OCI-LY1 (cell line): ENCODE measurements at regions not wholly inside any gene's neighbourhood (a gene's known extent, or its start where the extent isn't known, plus 50 kb on each side); places are given as distances from the start of the nearest gene placed in this dataset.

Experiments
- H2AFZ ChIP-seq: fragments of 200-600 bp; sonication (generic), shearing (Covaris generic); 2 replicates; pipeline ENCODE4 v1.6.0; 2014; ENCODE audit warnings: antibody characterized with exemption, mild to moderate bottlenecking, low read length
- H3F3A ChIP-seq: fragments of 200-600 bp; sonication (generic), shearing (Covaris generic); 2 replicates; pipeline ENCODE4 v1.6.0; 2014; ENCODE audit warnings: mild to moderate bottlenecking, antibody characterized with exemption, low read length, moderate library complexity; ENCODE audit not compliant: insufficient read depth
- H3K27ac ChIP-seq: fragments of 200-600 bp; sonication (generic); 2 replicates; pipeline ENCODE4 v1.5.1; 2014; ENCODE audit warnings: low read length, mixed run types, mild to moderate bottlenecking, low read depth; ENCODE audit not compliant: poor library complexity, severe bottlenecking
- H3K27me3 ChIP-seq: fragments of 200-600 bp; sonication (generic); 2 replicates; pipeline ENCODE4 v1.6.0; 2014; ENCODE audit warnings: antibody characterized with exemption, mild to moderate bottlenecking, low read length, moderate library complexity; ENCODE audit not compliant: insufficient read depth
- H3K36me3 ChIP-seq: fragments of 200-600 bp; sonication (generic); 2 replicates; pipeline ENCODE4 v1.6.1; 2014; ENCODE audit warnings: mild to moderate bottlenecking, antibody characterized with exemption, low read length, moderate library complexity, mixed read lengths; ENCODE audit not compliant: insufficient read depth
- H3K4me1 ChIP-seq: fragments of 200-600 bp; sonication (generic); 2 replicates; pipeline ENCODE4 v1.5.1; 2014; ENCODE audit warnings: mild to moderate bottlenecking, low read length, moderate library complexity; ENCODE audit not compliant: insufficient read depth, severe bottlenecking
- H3K4me2 ChIP-seq: fragments of 200-600 bp; sonication (generic), shearing (Covaris generic); 2 replicates; pipeline ENCODE4 v1.6.1; 2014; ENCODE audit warnings: low read length
- H3K4me3 ChIP-seq: fragments of 200-600 bp; sonication (generic); 2 replicates; pipeline ENCODE4 v1.5.1; 2014; ENCODE audit warnings: low read length, low read depth, mild to moderate bottlenecking, mixed read lengths; ENCODE audit not compliant: poor library complexity, severe bottlenecking
- H3K79me2 ChIP-seq: fragments of 200-600 bp; shearing (Covaris generic); 2 replicates; pipeline ENCODE4 v1.6.1; 2016; ENCODE audit warnings: mixed run types, low read length, mixed read lengths; ENCODE audit not compliant: insufficient read depth
- H3K9ac ChIP-seq: fragments of 200-600 bp; sonication (generic), shearing (Covaris generic); 2 replicates; pipeline ENCODE4 v1.6.1; 2014; ENCODE audit warnings: mild to moderate bottlenecking, low read length, mixed read lengths
- H3K9me2 ChIP-seq: fragments of 200-600 bp; sonication (generic), shearing (Covaris generic); 2 replicates; pipeline ENCODE4 v1.6.1; 2014; ENCODE audit warnings: low read depth, mild to moderate bottlenecking, low read length, mixed read lengths
- H3K9me3 ChIP-seq: fragments of 200-600 bp; shearing (Covaris generic); 2 replicates; pipeline ENCODE4 v1.6.1; 2014; ENCODE audit warnings: low read length, mixed read lengths
- H4K20me1 ChIP-seq: fragments of 200-600 bp; sonication (generic), shearing (Covaris generic); 2 replicates; pipeline ENCODE4 v1.6.0; 2016; ENCODE audit warnings: mild to moderate bottlenecking, low read length; ENCODE audit not compliant: insufficient read depth
- EZH2 ChIP-seq: fragments of 200-600 bp; sonication (generic), shearing (Covaris generic); IDR thresholded peaks from 2 replicates; pipeline ENCODE4 v1.8.0; 2017; ENCODE audit warnings: borderline replicate concordance, mixed run types, mild to moderate bottlenecking, antibody characterized with exemption, low read length, moderate library complexity, mixed read lengths
- TF ChIP-seq, protein P1 (sequence below): fragments of 200-600 bp; sonication (generic), shearing (Covaris generic); IDR thresholded peaks from 2 replicates; pipeline ENCODE4 v1.5.1; 2017; ENCODE audit warnings: mild to moderate bottlenecking, antibody characterized with exemption, low read length, moderate library complexity, mixed read lengths

DNA sequence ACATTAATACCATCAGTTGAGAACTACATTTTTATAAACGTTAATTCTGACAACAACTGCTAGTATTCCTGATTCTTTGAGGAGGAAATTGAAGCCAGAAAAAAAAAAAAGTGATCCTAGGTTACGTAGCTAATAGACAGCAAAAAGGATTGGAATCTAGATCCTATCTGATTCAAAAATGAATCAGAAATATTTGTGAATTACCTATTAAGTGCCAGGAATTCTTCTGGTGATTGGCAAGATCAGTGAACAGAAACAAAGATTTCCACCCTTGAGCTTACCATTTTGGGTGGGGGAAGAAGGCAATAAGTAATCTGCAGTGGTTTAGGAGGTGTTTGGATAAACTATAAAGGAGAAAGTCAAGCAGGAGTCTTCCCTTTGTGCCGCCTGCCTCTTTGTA is 63.9 kb upstream of the LARGE1 start:
- no peak overlapping the region for H3K9ac ChIP-seq
- H4K20me1 ChIP-seq, result no peaks in the 10 kb centered on the region
- no peaks in the 10 kb centered on the region for H3K27me3 ChIP-seq
- TF ChIP-seq, protein P1, sequence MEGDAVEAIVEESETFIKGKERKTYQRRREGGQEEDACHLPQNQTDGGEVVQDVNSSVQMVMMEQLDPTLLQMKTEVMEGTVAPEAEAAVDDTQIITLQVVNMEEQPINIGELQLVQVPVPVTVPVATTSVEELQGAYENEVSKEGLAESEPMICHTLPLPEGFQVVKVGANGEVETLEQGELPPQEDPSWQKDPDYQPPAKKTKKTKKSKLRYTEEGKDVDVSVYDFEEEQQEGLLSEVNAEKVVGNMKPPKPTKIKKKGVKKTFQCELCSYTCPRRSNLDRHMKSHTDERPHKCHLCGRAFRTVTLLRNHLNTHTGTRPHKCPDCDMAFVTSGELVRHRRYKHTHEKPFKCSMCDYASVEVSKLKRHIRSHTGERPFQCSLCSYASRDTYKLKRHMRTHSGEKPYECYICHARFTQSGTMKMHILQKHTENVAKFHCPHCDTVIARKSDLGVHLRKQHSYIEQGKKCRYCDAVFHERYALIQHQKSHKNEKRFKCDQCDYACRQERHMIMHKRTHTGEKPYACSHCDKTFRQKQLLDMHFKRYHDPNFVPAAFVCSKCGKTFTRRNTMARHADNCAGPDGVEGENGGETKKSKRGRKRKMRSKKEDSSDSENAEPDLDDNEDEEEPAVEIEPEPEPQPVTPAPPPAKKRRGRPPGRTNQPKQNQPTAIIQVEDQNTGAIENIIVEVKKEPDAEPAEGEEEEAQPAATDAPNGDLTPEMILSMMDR, result no peak
- TF ChIP-seq EZH2, result no peak
- no peaks in the 10 kb centered on the region for H3K79me2 ChIP-seq
- H3F3A ChIP-seq, result no peaks in the 10 kb centered on the region
- no peaks in the 10 kb centered on the region for H3K4me1 ChIP-seq
- H3K4me3 ChIP-seq, result no peak overlapping the region
- no peaks in the 10 kb centered on the region for H3K9me3 ChIP-seq
- no peaks in the 10 kb centered on the region for H3K9me2 ChIP-seq
- H2AFZ ChIP-seq, result no peak overlapping the region
- H3K36me3 ChIP-seq, result no peaks in the 10 kb centered on the region
- H3K4me2 ChIP-seq, result no peak overlapping the region
- H3K27ac ChIP-seq, result no peak overlapping the region

DNA sequence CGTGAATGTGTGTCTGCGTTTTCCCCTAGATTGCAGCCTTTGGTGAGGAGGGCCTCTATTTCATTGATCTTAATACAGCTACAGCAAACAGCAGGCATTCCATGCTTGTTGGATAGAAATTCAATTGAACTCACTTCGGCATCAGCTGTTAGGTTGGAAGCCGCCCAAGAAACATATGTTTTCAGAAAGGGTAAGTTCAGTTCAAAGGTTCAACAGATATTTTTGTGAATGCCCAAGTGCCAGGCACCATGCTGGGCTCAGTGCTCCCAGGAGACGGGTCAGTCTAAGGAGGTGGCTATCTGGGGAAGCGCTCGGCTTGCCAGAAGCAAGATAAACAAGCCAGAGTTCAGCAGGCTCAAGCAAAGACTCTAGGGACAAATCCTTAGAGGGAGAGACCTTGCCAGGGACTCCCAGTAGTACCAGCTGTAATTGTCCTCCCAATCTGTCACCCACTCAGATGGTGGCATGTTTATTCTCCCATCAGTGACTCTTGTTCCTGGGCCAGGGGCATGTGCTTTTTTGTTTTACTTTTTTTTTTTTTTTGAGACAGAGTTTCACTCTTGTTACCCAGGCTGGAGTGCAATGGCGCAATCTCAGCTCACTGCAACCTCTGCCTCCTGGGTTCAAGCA is 64.5 kb upstream of the LARGE1 start:
- no peak overlapping the region for H3K4me2 ChIP-seq
- no peaks in the 10 kb centered on the region for H3K36me3 ChIP-seq
- H4K20me1 ChIP-seq, result no peaks in the 10 kb centered on the region
- no peak overlapping the region for H3K27ac ChIP-seq
- no peaks in the 10 kb centered on the region for H3K79me2 ChIP-seq
- H3K27me3 ChIP-seq, result no peaks in the 10 kb centered on the region
- H3K4me3 ChIP-seq, result no peak overlapping the region
- TF ChIP-seq, protein P1, result no peak
- no peak for TF ChIP-seq EZH2
- no peaks in the 10 kb centered on the region for H3K9me3 ChIP-seq
- no peaks in the 10 kb centered on the region for H3K4me1 ChIP-seq
- H3K9ac ChIP-seq, result no peak overlapping the region
- H2AFZ ChIP-seq, result no peak overlapping the region
- H3K9me2 ChIP-seq, result no peaks in the 10 kb centered on the region
- no peaks in the 10 kb centered on the region for H3F3A ChIP-seq

DNA sequence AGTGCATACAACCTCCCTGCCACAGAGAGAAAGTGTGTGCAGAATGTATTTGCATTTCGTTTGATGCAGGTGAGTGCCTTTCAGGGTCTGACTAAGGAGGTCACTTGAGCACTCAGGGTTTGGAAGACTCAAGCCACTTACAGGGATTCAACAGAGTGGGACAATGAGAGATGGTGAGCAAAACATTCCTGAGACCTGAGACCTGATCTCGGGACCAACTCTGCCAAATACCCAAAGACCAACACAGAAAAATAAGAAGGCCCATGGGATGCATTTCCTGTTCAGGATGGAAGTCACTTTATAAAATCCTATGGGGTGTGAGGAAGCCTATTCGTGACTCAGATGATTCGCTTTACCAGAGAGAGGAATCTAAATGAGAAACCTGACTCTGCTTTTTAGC is 65.2 kb upstream of the LARGE1 start:
- no peak overlapping the region for H2AFZ ChIP-seq
- no peak overlapping the region for H3K27ac ChIP-seq
- H3K36me3 ChIP-seq, result no peaks in the 10 kb centered on the region
- H3K79me2 ChIP-seq, result no peaks in the 10 kb centered on the region
- no peaks in the 10 kb centered on the region for H3K9me2 ChIP-seq
- no peak overlapping the region for H3K9ac ChIP-seq
- no peaks in the 10 kb centered on the region for H3F3A ChIP-seq
- TF ChIP-seq, protein P1, result no peak
- TF ChIP-seq EZH2, result no peak
- H3K4me1 ChIP-seq, result no peaks in the 10 kb centered on the region
- H4K20me1 ChIP-seq, result no peaks in the 10 kb centered on the region
- H3K4me3 ChIP-seq, result no peak overlapping the region
- no peak overlapping the region for H3K4me2 ChIP-seq
- H3K9me3 ChIP-seq, result no peaks in the 10 kb centered on the region
- no peaks in the 10 kb centered on the region for H3K27me3 ChIP-seq
